ENCODE measurements at regions not wholly inside any gene's neighbourhood (a gene's known extent, or its start where the extent isn't known, plus 50 kb on each side); places are given as distances from the start of the nearest gene placed in this dataset.

- Histone ChIP-seq H3K4me1 (replicated peaks) (no peaks in the 10 kb centered on the region), H3K9me3 (replicated peaks) (no peaks in the 10 kb centered on the region), H3K4me3 (no peak overlapping the region), H3K27ac (no peak overlapping the region), H3K36me3 (no peaks in the 10 kb centered on the region), H3K27me3 (replicated peaks) (no peaks in the 10 kb centered on the region)
- DNase-seq (ENCODE audit: low read depth in 1 of 2, low spot score in 2 of 2), result no peak
Measured at GRCh38 chr1:118692143-118692542, 296.0 kb downstream of the TBX15 start.

DNA sequence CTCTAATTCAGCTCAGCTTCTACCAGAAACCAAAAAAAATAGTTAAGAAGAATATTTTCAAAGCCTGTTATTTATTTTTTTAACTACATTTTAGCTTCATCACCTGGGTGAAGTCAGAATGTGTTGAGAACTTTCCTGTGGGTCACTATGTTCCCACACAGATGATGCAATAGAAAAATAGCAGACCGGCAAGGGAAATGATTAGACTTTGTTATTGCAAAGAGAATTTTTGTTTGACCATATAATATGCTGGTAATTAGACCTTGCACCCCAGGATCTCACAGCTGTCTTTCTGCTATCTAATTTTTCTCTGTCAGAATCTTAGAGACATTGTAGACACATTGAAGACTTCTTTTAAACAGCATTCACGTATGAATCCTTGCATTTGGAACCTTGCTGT is 299.3 kb downstream of the TBX15 start:
- Histone ChIP-seq H3K4me3 (no peak overlapping the region), H3K27ac (no peak overlapping the region), H3K4me1 (replicated peaks) (no peaks in the 10 kb centered on the region), H3K36me3 (no peaks in the 10 kb centered on the region), H3K9me3 (replicated peaks) (no peaks in the 10 kb centered on the region), H3K27me3 (replicated peaks) (no peaks in the 10 kb centered on the region)
- no peak for DNase-seq (ENCODE audit: low read depth in 1 of 2, low spot score in 2 of 2)

- no peak overlapping the region for H3K4me3 ChIP-seq
- no peak for DNase-seq (ENCODE audit: low read depth in 1 of 2, low spot score in 2 of 2)
- H3K36me3 ChIP-seq, result no peaks in the 10 kb centered on the region
- H3K27ac ChIP-seq, result no peak overlapping the region
- no peaks in the 10 kb centered on the region for H3K4me1 ChIP-seq (replicated peaks)
- H3K27me3 ChIP-seq (replicated peaks), result no peaks in the 10 kb centered on the region
- H3K9me3 ChIP-seq (replicated peaks), result no peaks in the 10 kb centered on the region
Measured at GRCh38 chr1:118661769-118662320, 326.3 kb downstream of the TBX15 start.

- no peaks in the 10 kb centered on the region for H3K9me3 ChIP-seq (replicated peaks)
- no peak overlapping the region for H3K4me3 ChIP-seq
- H3K27me3 ChIP-seq (replicated peaks), result no peaks in the 10 kb centered on the region
- no peaks in the 10 kb centered on the region for H3K36me3 ChIP-seq
- H3K27ac ChIP-seq, result no peak overlapping the region
- no peak for DNase-seq (ENCODE audit: low read depth in 1 of 2, low spot score in 2 of 2)
- H3K4me1 ChIP-seq (replicated peaks), result no peaks in the 10 kb centered on the region
Measured at GRCh38 chr1:118660769-118661168, 327.4 kb downstream of the TBX15 start.

DNA sequence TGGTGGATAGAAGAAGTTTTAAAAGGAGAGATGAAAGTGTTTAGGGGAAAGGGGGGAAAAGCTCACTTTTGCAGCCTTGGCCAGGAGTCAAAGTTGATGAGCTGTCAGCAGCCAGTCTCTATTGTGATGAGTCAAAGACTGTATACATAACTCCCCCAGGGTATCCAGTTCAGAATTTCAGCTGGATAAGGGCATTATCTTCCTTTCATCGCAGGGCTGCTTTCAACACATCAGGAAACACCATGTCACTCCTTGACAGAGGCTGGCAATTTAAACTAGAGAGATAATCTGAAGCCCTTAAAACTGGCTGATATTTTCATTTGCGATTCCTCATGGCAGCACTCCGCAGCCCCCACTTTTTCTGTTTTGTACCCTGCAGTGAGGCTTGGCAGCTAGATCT is 328.5 kb downstream of the TBX15 start:
- Histone ChIP-seq H3K27ac (no peak overlapping the region), H3K4me1 (replicated peaks) (no peaks in the 10 kb centered on the region), H3K4me3 (no peak overlapping the region), H3K9me3 (replicated peaks) (no peaks in the 10 kb centered on the region), H3K27me3 (replicated peaks) (no peaks in the 10 kb centered on the region), H3K36me3 (no peaks in the 10 kb centered on the region)
- no peak for DNase-seq (ENCODE audit: low read depth in 1 of 2, low spot score in 2 of 2)

- DNase-seq (ENCODE audit: low read depth in 1 of 2, low spot score in 2 of 2), result no peak
- no peaks in the 10 kb centered on the region; the same call in 1 of the 2 replicates for H3K27me3 ChIP-seq (replicated peaks)
- H3K4me3 ChIP-seq, result no peak overlapping the region
- H3K4me1 ChIP-seq (replicated peaks), result no peaks in the 10 kb centered on the region
- H3K9me3 ChIP-seq (replicated peaks), result no peaks in the 10 kb centered on the region
- H3K36me3 ChIP-seq, result no peaks in the 10 kb centered on the region
- no peak overlapping the region for H3K27ac ChIP-seq
Measured at GRCh38 chr1:118650107-118650807, 337.9 kb downstream of the TBX15 start.

- Histone ChIP-seq H3K4me3 (no peak overlapping the region), H3K27ac (no peak overlapping the region), H3K4me1 (replicated peaks) (no peaks in the 10 kb centered on the region), H3K36me3 (no peaks in the 10 kb centered on the region), H3K9me3 (replicated peaks) (no peaks in the 10 kb centered on the region), H3K27me3 (replicated peaks) (no peaks in the 10 kb centered on the region; the same call in 1 of the 2 replicates)
- no peak for DNase-seq (ENCODE audit: low read depth in 1 of 2, low spot score in 2 of 2)
Measured at GRCh38 chr1:118649369-118650106, 338.6 kb downstream of the TBX15 start.

DNA sequence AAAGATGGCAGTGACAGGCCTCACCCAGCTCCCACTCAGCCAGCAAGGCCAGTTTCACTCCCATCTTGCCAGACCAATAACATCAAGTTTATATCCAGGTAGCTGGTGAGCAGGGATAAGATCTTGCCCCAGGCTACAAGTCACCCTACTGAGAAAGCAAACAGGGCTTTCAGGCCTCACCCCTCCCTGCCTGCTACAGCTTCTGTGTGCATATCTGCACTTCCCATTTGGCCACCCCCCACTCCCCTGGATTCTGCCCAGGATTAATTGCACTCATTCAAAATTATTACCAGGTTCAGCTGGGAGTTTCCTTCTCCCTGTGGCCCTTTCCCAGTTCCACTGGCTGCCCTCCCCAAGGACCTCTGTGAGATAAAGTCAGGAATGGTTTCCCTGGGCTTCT is 352.1 kb downstream of the TBX15 start:
- DNase-seq (ENCODE audit: low read depth in 1 of 2, low spot score in 2 of 2), result no peak
- no peak overlapping the region for H3K4me3 ChIP-seq
- H3K27ac ChIP-seq, result no peak overlapping the region
- no peaks in the 10 kb centered on the region for H3K27me3 ChIP-seq (replicated peaks)
- H3K36me3 ChIP-seq, result no peaks in the 10 kb centered on the region
- H3K4me1 ChIP-seq (replicated peaks), result no peaks in the 10 kb centered on the region
- no peaks in the 10 kb centered on the region for H3K9me3 ChIP-seq (replicated peaks)

DNA sequence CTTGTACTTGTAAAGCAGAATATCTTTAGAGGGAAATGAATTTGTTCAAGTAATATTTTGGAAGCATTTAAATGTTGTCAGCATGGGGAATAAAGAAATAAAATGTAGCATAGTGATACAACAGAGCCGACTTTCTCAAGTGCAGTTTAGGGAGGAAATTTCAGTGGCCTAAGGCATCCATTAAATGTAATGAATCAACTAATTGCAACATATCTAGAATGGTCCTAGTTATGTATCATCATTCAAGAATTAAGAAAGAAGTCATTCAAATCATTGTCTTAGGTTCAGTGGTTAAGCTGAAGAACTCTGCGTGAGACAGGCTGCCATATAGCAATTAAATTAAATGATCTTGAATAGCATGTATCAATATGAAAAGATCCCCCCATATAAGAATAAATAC is 360.7 kb downstream of the TBX15 start:
- Histone ChIP-seq H3K36me3 (no peaks in the 10 kb centered on the region), H3K27ac (no peak overlapping the region), H3K9me3 (replicated peaks) (no peaks in the 10 kb centered on the region), H3K4me3 (no peak overlapping the region), H3K27me3 (replicated peaks) (no peaks in the 10 kb centered on the region), H3K4me1 (replicated peaks) (no peaks in the 10 kb centered on the region)
- no peak for DNase-seq (ENCODE audit: low read depth in 1 of 2, low spot score in 2 of 2)

- H3K4me1 ChIP-seq (replicated peaks), result no peaks in the 10 kb centered on the region
- no peaks in the 10 kb centered on the region for H3K9me3 ChIP-seq (replicated peaks)
- no peak for DNase-seq (ENCODE audit: low read depth in 1 of 2, low spot score in 2 of 2)
- no peak overlapping the region for H3K4me3 ChIP-seq
- no peak overlapping the region for H3K27ac ChIP-seq
- no peaks in the 10 kb centered on the region for H3K27me3 ChIP-seq (replicated peaks)
- H3K36me3 ChIP-seq, result no peaks in the 10 kb centered on the region
Measured at GRCh38 chr1:118621839-118622238, 366.3 kb downstream of the TBX15 start.

DNA sequence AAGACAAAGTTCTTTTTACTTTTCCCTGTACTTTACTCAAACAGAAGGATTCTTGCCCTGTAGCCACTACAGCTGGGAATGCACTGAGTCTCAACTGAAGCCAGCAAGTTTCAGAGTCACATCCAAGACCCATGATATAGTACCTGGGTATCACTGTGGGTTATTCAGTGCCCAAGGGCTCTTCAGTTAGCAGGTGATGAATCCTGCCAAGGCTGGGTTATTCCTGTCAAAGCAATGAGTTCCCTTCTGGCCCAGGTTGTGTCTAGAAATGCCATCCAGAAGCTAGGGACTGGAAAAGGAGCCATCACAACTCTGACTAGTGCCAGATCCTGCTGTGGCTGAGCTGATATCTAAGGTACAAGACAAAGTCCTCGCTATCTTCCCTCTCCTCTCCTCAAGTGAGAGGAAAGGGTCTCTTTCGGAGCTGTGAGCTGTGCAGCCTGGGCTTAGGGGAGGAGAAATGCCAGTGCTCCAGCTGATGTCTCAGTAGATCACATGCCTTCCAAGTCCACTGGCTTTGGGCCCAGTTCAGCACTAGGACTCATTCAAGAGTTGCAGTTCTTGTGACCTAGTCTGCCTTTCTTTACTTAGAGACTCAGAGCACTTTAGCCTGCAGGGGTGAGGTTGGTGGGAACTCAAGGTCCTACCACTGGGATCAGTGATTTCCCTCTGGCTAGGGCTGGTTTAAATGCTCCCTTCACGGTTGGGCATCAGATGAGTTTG is 369.4 kb downstream of the TBX15 start:
- H3K27me3 ChIP-seq (replicated peaks), result no peaks in the 10 kb centered on the region
- H3K4me1 ChIP-seq (replicated peaks), result no peaks in the 10 kb centered on the region
- no peak for DNase-seq (ENCODE audit: low read depth in 1 of 2, low spot score in 2 of 2)
- H3K27ac ChIP-seq, result no peak overlapping the region
- no peaks in the 10 kb centered on the region for H3K36me3 ChIP-seq
- no peak overlapping the region for H3K4me3 ChIP-seq
- H3K9me3 ChIP-seq (replicated peaks), result no peaks in the 10 kb centered on the region

DNA sequence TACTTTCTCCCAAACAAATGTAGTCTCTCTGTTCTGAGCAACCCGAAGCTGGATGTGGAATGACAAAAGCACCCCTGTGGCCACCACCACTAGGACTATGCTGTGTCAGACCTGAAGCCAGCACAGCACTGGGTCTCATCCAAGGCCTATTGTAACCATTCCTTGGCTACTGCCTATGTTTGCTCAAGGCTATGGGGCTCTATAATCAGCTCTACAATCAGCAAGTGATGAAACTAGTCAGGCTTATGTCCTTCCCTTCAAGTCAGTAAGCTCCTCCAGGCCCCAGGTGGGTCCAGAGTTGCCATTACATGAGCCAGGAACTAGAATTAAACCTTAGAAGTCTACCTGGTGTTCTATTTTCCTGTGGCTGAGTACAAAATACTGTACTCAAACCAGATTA is 370.2 kb downstream of the TBX15 start:
- H3K36me3 ChIP-seq, result no peaks in the 10 kb centered on the region
- H3K4me3 ChIP-seq, result no peak overlapping the region
- DNase-seq (ENCODE audit: low read depth in 1 of 2, low spot score in 2 of 2), result no peak
- H3K27ac ChIP-seq, result no peak overlapping the region
- no peaks in the 10 kb centered on the region for H3K9me3 ChIP-seq (replicated peaks)
- H3K27me3 ChIP-seq (replicated peaks), result no peaks in the 10 kb centered on the region
- no peaks in the 10 kb centered on the region for H3K4me1 ChIP-seq (replicated peaks)

DNA sequence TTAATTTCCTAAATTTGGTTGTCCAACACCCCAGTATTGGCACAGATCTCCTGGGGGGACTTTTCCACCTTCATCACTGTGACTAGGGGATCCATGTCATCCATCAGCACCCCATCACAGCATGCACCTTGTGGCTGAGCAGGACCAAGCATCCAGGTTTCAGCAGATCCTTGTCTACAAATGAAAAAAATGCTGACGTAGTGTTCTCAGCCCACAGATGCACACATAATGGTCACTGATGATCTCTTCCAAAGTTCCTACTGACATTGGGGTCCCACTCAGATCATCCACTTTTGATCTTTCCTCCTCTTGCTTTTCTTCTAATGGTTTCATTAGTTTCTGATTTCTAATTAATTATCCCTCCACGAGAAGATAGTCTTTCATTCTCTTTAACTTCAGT is 373.1 kb downstream of the TBX15 start:
- Histone ChIP-seq H3K27ac (no peak overlapping the region), H3K36me3 (no peaks in the 10 kb centered on the region), H3K4me3 (no peak overlapping the region), H3K9me3 (replicated peaks) (no peaks in the 10 kb centered on the region), H3K27me3 (replicated peaks) (no peaks in the 10 kb centered on the region), H3K4me1 (replicated peaks) (no peaks in the 10 kb centered on the region)
- no peak for DNase-seq (ENCODE audit: low read depth in 1 of 2, low spot score in 2 of 2)
